Osteocyte (in vitro differentiated cells): ENCODE measurements at regions not wholly inside any gene's neighbourhood (a gene's known extent, or its start where the extent isn't known, plus 50 kb on each side); places are given as distances from the start of the nearest gene placed in this dataset.

Source experiments
- DNase-seq: peaks from one replicate; pipeline ENCODE4 v3.0.0; 2021; ENCODE audit warnings: mixed read lengths; ENCODE audit not compliant: unreplicated experiment; ENCODE audit errors: extremely low spot score
- H3K27ac Mint-ChIP-seq: one replicate; pipeline ENCODE4 v1.8.0; 2021; ENCODE audit warnings: mild to moderate bottlenecking, mixed read lengths; ENCODE audit not compliant: unreplicated experiment
- H3K27me3 Mint-ChIP-seq: one replicate; pipeline ENCODE4 v1.8.0; 2021; ENCODE audit warnings: mixed read lengths; ENCODE audit not compliant: unreplicated experiment
- H3K36me3 Mint-ChIP-seq: one replicate; pipeline ENCODE4 v1.8.0; 2021; ENCODE audit warnings: mixed read lengths; ENCODE audit not compliant: unreplicated experiment
- H3K4me1 Mint-ChIP-seq: one replicate; pipeline ENCODE4 v1.8.0; 2021; ENCODE audit warnings: mixed read lengths; ENCODE audit not compliant: unreplicated experiment
- H3K4me3 Mint-ChIP-seq: one replicate; pipeline ENCODE4 v1.8.0; 2021; ENCODE audit warnings: mild to moderate bottlenecking, moderate library complexity, mixed read lengths; ENCODE audit not compliant: unreplicated experiment
- H3K9me3 Mint-ChIP-seq: one replicate; pipeline ENCODE4 v1.8.0; 2021; ENCODE audit warnings: mixed read lengths; ENCODE audit not compliant: unreplicated experiment
- CTCF ChIP-seq: fragments of 200-600 bp; sonication (generic); IDR thresholded peaks from 2 replicates; pipeline ENCODE4 v1.5.0; 2021; ENCODE audit warnings: antibody characterized with exemption, mild to moderate bottlenecking, moderate library complexity

GRCh38 chr9:120040896-120041295, 539.1 kb downstream of the CDK5RAP2 start:
- no peak for TF ChIP-seq CTCF
- no peak for DNase-seq
- Mint-ChIP-seq H3K27me3 (no peaks in the 10 kb centered on the region), H3K4me3 (no peak overlapping the region), H3K9me3 (peaks cover 17% of the 10 kb centered on the region), H3K4me1 (no peaks in the 10 kb centered on the region), H3K36me3 (no peaks in the 10 kb centered on the region), H3K27ac (no peak overlapping the region)

- Mint-ChIP-seq H3K4me1 (no peaks in the 10 kb centered on the region), H3K27me3 (no peaks in the 10 kb centered on the region), H3K27ac (no peak overlapping the region), H3K9me3 (peaks cover 5% of the 10 kb centered on the region), H3K36me3 (no peaks in the 10 kb centered on the region), H3K4me3 (no peak overlapping the region)
- DNase-seq = no peak
- TF ChIP-seq CTCF = no peak
These were observed 541.6 kb downstream of the CDK5RAP2 start for GRCh38 chr9:120038342-120038741.

- Mint-ChIP-seq H3K9me3 (no peaks in the 10 kb centered on the region), H3K4me3 (no peak overlapping the region), H3K4me1 (no peaks in the 10 kb centered on the region), H3K36me3 (no peaks in the 10 kb centered on the region), H3K27ac (no peak overlapping the region), H3K27me3 (no peaks in the 10 kb centered on the region)
- DNase-seq = no peak
- TF ChIP-seq CTCF = peak; percentile 24
These were observed 547.3 kb downstream of the CDK5RAP2 start for GRCh38 chr9:120032639-120033038.

- Mint-ChIP-seq H3K4me1 (no peaks in the 10 kb centered on the region), H3K27ac (no peak overlapping the region), H3K4me3 (no peak overlapping the region), H3K36me3 (no peaks in the 10 kb centered on the region), H3K9me3 (no peaks in the 10 kb centered on the region), H3K27me3 (no peaks in the 10 kb centered on the region)
- TF ChIP-seq CTCF = no peak
- DNase-seq = no peak
These were observed 549.1 kb downstream of the CDK5RAP2 start for GRCh38 chr9:120030847-120031246.

GRCh38 chr9:120018550-120018949, 561.4 kb downstream of the CDK5RAP2 start:
- DNase-seq = no peak
- no peaks in the 10 kb centered on the region for H3K4me1 Mint-ChIP-seq
- no peaks in the 10 kb centered on the region for H3K27me3 Mint-ChIP-seq
- H3K9me3 Mint-ChIP-seq = peaks cover 6% of the 10 kb centered on the region
- no peaks in the 10 kb centered on the region for H3K36me3 Mint-ChIP-seq
- TF ChIP-seq CTCF = no peak
- H3K27ac Mint-ChIP-seq = no peak overlapping the region
- no peak overlapping the region for H3K4me3 Mint-ChIP-seq
